ENCODE measurements at regions not wholly inside any gene's neighbourhood (a gene's known extent, or its start where the extent isn't known, plus 50 kb on each side); places are given as distances from the start of the nearest gene placed in this dataset.

DNA sequence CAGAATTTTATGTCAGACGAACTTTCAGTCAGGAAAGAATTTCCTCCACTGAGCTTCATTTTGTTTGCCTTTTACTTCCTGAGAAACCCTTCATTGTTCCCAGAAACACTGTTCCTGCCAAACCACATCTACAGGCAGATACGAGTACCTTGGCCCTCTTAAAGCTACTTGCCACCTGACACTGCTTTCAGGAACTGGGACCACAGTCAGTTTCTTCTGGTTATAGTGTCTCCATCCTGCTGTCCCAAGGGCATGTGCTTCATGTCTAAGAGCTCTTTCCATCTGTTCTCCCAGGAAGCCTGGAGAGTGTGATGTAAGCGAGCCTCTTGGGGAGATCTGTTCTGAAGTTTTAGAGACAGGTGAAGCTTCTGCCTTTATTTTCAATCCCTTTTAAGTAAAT lies 161.7 kb upstream of the PLEKHA5 start:
- Histone ChIP-seq H2BK5ac (ENCODE audit: low read depth, low read length) (no peak overlapping the region), H3K14ac (ENCODE audit: insufficient read length) (no peak overlapping the region), H4K5ac (ENCODE audit: insufficient read length, low read depth, low read length) (no peak overlapping the region), H3K79me2 (ENCODE audit: control insufficient read depth in 1 of 2, insufficient read depth in 2 of 2, low read length in 2 of 2) (no peaks in the 10 kb centered on the region), H4K8ac (ENCODE audit: extremely low read depth, insufficient read depth, low read length) (no peak overlapping the region), H2BK120ac (replicated peaks; ENCODE audit: low read depth, low read length) (no peak overlapping the region), H3K4me3 (ENCODE audit: extremely low read depth in 1 of 4, insufficient read depth in 2 of 4, low read depth in 3 of 4, low read length in 4 of 4) (no peak overlapping the region), H2BK20ac (ENCODE audit: low read length) (no peak overlapping the region), H3K4ac (replicated peaks; ENCODE audit: insufficient read length, low read depth, low read length) (no peak overlapping the region), H3K9me3 (ENCODE audit: insufficient read depth in 2 of 2, low read depth in 1 of 2, low read length in 1 of 2) (no peaks in the 10 kb centered on the region), H3K18ac (ENCODE audit: extremely low read depth, low read length) (no peak overlapping the region; the same call in 1 of the 2 replicates), H3K27me3 (replicated peaks in 1 of 4; ENCODE audit: control insufficient read depth in 3 of 4, extremely low read depth in 1 of 4, insufficient read depth in 3 of 4, low read length in 3 of 4) (peaks cover 0 to 2% (median 0%) of the 10 kb centered on the region in 4 experiments; a peak in 1 of 7 replicates), H3K36me3 (ENCODE audit: control insufficient read depth in 2 of 4, insufficient read depth in 4 of 4, low read length in 3 of 4) (no peaks in the 10 kb centered on the region; a peak in 1 of 8 replicates), H3K23ac (ENCODE audit: insufficient read length) (no peak overlapping the region), H2AK5ac (ENCODE audit: low read depth, low read length) (no peak overlapping the region), H2AFZ (ENCODE audit: low read length) (no peak overlapping the region), H3K79me1 (ENCODE audit: low read depth, low read length) (no peaks in the 10 kb centered on the region), H4K20me1 (replicated peaks in 1 of 2; ENCODE audit: control insufficient read depth in 1 of 2, insufficient read depth in 2 of 2, low read length in 2 of 2) (no peaks in the 10 kb centered on the region), H2BK15ac (ENCODE audit: low read length) (no peak overlapping the region), H3K9ac (replicated peaks in 1 of 4; ENCODE audit: extremely low read depth in 1 of 4, low read depth in 3 of 4, low read length in 3 of 4) (no peak overlapping the region), H3K27ac (ENCODE audit: low read depth, low read length) (no peak overlapping the region), H2BK12ac (ENCODE audit: low read depth, low read length) (no peak overlapping the region; the same call in 1 of the 2 replicates), H4K91ac (replicated peaks; ENCODE audit: insufficient read length, low read length) (no peak overlapping the region), H3K23me2 (ENCODE audit: low read depth, low read length) (no peaks in the 10 kb centered on the region), H3K4me1 (replicated peaks in 1 of 4; ENCODE audit: control insufficient read depth in 3 of 4, insufficient read depth in 4 of 4, low read length in 3 of 4) (peaks cover 6 to 26% (median 14%) of the 10 kb centered on the region in 4 experiments; a peak in 4 of 7 replicates), H3K4me2 (ENCODE audit: insufficient read depth in 1 of 2, low read depth in 2 of 2, low read length in 2 of 2) (no peak overlapping the region), H3K56ac (replicated peaks; ENCODE audit: insufficient read length, low read depth, low read length) (no peak overlapping the region)
- POLR2A ChIA-PET (ENCODE audit: partially characterized antibody): interaction anchor here (0.6 to 0.7 kb wide), 2 partner anchors 15 to 92 kb away, joined by 3 to 5 read pairs; no protein-coding TSS in a partner anchor
- CTCF ChIA-PET (ENCODE audit: partially characterized antibody): interaction anchor here (0.7 kb wide), 2 partner anchors 68 to 1012 kb away, joined by 3 to 4 read pairs; no protein-coding TSS in a partner anchor
- FAIRE-seq (no peak), DNase-seq (ENCODE audit: low read depth in 1 of 2, low spot score in 2 of 2) (no peak)
- 87% methylated on average over 3 of the region's 3 CpGs; no CpG with 5 or more reads in 1 of the 2 experiments for WGBS, 2 experiments (ENCODE audit: extremely low coverage in 1 of 2, insufficient coverage in 1 of 2, insufficient read length in 1 of 2, insufficient replicate concordance in 2 of 2, low coverage in 1 of 2, low lambda C conversion rate in 2 of 2, missing lambda C conversion rate in 1 of 2)
- no peak for TF ChIP-seq MAFK (IDR thresholded peaks at IDR 0.05; ENCODE audit: low read depth, low read length)
- TF ChIP-seq SIX5 (IDR thresholded peaks at IDR 0.05; ENCODE audit: low read depth, low read length): no peak

Measured in H1 (cell line).